DMS114 treated with DMSO at 0.1 percent for 48 hours (cell line): ENCODE measurements at regions not wholly inside any gene's neighbourhood (a gene's known extent, or its start where the extent isn't known, plus 50 kb on each side); places are given as distances from the start of the nearest gene placed in this dataset.

Source experiments
- DNase-seq: peaks from one replicate; lab custom pipeline; 2025; ENCODE audit not compliant: unreplicated experiment; lab: John Stamatoyannopoulos, UW

DNA sequence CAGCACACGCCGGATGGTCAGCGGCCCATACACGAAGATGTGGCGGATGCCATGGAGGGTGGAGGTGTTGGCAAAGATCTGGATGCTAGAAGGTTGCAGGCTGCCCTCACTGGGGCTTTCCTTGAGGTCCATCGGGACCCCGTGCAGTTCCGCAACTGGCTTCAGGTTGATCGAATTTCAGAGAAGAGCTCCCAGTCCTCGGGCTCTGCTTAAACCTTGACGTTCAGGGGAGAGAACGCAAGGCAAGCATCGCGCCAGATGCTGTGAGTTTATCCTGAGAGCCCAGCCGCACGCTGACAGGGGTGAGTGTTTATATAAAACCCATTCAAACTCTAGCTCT is 98.7 kb upstream of the CCL2 start:
- no peak for DNase-seq

GRCh38 chr17:34156741-34157589 is 98.1 kb upstream of the CCL2 start:
- DNase-seq: no peak

- no peak for DNase-seq
Measured at GRCh38 chr17:34161690-34162089, 93.4 kb upstream of the CCL2 start.

DNA sequence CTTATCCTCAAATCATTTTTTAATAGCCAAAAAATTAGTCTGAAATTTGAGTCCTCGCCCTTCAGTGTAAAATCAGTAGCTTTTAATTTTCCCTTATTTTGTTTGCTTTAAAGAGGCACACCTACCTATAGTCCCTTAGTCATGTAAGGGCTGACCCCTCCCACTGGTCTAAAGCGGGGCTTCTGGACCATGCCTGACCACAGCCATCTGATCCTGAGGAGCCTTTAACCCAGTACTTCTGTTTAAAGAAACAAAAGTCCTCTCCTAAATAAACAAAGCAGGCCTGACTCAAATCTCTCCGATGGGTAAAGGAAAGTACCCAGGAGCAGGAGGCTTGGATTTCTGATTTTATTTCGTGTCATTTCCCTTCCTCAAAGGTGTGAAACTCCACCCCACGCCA is 92.0 kb upstream of the CCL2 start:
- DNase-seq: no peak

- DNase-seq: peak; percentile 54
Measured at GRCh38 chr17:34163646-34164045, 91.4 kb upstream of the CCL2 start.

DNA sequence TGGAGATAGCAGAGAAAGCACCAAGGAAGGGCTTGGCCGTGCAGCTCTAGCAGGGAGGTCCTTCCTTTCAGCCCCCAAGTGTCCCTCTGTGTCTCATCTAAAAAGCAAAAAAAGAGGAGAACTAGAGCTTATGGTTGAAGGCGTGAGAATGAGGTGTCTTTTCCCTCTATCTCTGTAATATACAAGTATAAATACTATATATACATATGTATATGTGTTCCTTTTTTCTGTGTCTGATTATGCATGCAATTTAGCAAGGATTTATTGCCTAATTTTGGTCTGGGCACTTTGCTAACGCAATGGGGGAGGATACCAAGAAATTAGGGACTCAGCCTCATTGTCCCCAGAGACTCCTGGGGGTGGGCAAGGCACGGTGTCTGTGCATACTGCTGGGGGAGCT is 90.2 kb upstream of the CCL2 start:
- DNase-seq: no peak

- DNase-seq: no peak
Measured at GRCh38 chr17:34166352-34166751, 88.7 kb upstream of the CCL2 start.

- no peak for DNase-seq
Measured at GRCh38 chr17:34167354-34167753, 87.7 kb upstream of the CCL2 start.

DNA sequence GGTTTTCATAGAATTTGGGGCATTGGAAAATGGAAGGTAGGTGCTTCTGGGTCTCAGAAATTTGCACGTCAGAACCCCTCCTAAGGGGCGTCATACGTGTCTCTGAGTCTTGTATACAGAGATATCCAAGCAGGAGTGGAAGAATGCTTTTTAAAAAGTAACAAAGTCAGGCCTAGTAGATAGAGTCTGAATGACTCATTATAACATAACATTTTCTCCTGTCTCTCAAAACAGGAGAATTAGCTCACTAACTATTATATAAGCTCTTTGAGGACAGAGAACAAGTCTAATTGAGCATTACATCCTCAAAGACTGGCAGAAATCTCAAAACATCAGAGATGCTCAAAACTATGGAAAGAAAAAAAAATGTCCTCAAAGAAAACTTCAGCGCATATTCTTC is 86.1 kb upstream of the CCL2 start:
- DNase-seq: no peak

DNA sequence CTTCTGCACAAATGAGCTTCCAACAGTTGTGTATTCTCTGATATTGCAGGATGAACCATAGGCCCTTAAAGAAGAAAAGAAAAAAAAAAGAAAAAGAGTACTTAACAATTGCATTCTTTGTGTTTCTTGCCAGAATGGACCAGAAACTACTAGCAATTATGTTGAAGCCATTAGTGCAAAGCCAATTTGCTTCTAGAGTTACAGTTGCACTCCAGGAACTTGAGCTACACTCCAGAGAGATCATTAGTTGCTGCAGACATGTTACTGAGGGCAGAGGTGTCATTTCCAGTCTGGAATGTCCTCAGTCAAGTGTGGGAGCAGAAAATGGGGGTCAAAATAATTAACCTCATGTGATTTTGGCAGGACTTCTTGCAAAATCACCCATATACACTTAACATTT is 85.6 kb upstream of the CCL2 start:
- DNase-seq: no peak

DNA sequence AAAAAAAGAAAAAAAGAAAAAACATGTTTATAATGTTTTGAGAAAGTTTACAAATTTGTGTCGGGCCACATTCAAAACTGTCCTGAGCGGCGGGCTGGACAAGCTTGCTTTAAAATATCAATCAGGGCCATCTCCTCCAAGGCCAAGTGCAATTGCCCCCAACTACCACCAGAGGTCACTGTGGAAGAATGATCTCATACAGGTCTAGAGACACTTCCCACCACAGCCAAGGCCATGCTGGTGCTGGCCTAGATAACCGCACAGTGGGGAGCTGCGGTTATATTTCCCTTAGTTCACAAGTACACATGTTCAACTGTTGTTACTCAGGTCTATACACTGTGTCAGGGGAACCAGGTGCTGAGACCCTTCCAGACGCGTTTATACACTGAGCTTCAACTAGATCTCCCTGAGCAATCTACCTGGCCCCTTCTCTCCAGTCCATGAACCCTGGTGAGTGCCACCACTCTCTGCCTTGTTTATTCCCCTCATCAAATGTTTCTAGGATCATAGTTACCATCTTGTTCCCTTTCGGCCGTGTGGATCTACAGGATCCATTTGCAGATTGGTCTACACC is 83.8 kb upstream of the CCL2 start:
- DNase-seq: peak; percentile 13

DNA sequence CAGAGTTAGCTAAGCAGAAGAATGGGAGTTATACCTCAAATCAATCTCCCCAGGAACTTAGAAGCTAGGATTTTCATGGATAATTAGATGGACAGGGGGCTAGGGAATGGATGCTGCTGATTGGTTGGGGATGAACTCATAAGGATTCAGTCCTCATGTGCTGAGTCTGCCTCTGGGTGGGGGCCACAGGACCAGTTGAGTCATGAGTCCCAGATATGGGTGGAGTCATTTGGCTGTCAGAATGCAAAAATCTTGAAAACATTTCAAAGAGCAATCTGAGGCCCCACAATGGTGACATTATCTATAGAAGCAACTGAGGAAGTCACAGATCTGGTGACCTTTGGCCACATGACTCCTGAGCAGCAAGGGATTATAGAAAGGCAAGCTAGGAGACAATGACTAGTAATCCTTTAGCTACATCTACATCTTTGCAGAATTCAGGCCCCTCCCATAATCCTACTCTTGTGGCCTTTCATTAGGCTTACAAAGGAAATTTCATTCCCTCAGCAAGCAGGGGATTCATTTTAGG is 82.6 kb upstream of the CCL2 start:
- no peak for DNase-seq

DNA sequence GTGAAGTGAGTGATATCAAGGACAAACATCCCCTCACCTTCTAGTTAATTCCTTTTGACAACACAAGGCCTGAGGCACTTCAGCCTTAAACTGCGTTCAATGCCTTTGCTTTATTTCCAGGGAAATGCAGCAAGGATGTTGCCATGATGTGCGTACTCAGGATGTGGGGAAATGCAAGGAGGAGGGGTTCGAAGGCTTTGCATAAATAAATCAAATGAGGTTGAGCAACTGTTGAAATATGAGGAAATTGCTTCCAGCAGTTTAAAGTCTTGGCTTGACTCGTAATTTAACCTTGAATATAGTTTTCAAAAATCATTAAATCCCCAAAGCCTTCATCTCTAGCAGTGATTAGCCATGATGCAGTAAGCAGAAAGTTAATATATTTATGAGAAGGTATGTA is 81.8 kb upstream of the CCL2 start:
- DNase-seq: no peak

DNA sequence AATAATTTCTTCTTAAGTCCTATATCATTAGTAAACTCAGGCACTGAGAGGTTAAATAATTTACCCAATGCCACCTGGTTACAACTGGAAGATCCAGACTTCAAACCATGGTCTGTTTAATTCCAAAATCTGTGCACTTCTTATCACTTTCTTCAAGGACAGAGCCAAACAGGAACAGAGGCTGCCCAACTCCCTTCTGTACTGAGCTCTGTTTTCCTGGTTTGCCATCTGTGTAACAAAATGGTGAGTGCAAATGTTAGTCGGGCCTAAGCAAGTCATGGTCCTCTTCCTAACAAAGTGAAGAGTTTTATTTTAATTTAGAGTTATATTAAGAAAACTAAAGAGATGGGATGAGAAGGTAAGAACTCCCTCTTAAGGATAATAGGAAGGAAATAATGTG is 80.6 kb upstream of the CCL2 start:
- no peak for DNase-seq

- DNase-seq: no peak
Measured at GRCh38 chr17:34176440-34176839, 78.6 kb upstream of the CCL2 start.

GRCh38 chr17:34177642-34178041 is 77.4 kb upstream of the CCL2 start:
- no peak for DNase-seq

- DNase-seq: no peak
Measured at GRCh38 chr17:34178092-34178491, 77.0 kb upstream of the CCL2 start.

GRCh38 chr17:34182036-34182803 is 72.9 kb upstream of the CCL2 start:
- DNase-seq: no peak

GRCh38 chr17:34195987-34196386 is 59.1 kb upstream of the CCL2 start:
- no peak for DNase-seq

DNA sequence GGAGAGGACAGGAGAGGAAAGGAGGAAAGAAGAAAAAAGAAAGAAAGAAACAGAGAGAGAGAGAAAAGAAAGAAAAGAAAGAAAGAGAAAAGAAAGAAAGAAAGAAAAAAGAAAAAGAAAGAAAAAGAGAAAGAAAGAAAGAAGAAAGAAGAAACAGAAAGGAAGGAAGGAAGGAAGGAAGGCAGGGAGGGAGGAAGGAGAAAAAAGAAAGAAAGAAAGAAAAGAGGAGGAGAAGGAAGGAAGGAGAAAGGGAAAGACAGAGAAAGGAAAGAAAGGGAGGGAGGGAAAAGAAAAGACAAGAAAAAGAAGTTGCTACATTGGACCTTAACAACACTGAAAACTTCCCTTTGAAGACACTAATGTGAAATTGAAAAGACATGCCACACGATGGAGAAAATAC is 56.6 kb upstream of the CCL2 start:
- DNase-seq: no peak

DNA sequence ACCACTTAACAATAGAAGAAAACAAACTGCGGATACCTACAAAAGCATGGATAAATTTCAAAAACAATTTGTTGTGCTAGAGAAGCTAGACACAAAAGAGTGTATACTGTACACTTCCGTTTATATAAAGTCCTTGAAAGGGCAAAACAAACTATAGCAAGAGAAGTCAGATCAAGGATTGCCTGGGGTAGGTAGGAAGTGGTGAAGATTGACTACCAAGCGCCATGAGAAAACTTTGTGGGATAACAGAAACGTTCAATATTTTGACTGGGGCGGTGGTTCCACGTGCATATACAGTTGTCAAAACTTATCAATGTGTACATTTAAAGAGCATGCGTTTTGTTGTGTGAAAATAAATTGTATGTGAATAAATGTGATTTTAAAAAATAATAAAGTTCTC is 55.6 kb upstream of the CCL2 start:
- DNase-seq: no peak

DNA sequence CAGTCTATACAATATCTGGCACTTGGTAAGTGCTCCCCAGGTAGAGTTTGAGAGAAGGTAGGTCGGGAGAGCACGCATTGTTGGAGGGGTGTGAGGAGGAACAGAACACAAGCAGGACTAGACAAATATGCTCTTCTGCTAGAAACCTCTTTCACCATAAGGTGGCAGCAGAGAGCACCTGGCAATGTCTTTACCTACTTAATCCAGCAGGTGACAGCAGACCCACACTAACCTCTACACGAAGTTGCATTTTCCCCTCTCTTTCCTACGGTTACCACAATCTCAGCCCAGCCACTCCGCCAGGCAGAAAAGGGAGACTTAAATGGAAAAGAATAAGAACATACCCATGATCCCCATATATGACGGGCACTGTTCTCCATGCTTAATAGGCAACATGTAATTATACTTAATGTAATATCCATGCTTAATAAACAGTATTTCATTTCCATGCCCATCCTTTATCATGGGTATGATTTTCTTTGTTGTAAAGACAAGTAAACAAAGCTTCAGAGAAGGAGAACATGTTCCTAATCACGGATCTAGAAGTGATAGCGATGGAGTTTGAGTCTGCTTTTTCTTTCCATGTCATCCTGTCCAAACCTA is 55.1 kb upstream of the CCL2 start:
- peak; percentile 74 for DNase-seq
